ENCODE measurements at regions not wholly inside any gene's neighbourhood (a gene's known extent, or its start where the extent isn't known, plus 50 kb on each side); places are given as distances from the start of the nearest gene placed in this dataset.

DNA sequence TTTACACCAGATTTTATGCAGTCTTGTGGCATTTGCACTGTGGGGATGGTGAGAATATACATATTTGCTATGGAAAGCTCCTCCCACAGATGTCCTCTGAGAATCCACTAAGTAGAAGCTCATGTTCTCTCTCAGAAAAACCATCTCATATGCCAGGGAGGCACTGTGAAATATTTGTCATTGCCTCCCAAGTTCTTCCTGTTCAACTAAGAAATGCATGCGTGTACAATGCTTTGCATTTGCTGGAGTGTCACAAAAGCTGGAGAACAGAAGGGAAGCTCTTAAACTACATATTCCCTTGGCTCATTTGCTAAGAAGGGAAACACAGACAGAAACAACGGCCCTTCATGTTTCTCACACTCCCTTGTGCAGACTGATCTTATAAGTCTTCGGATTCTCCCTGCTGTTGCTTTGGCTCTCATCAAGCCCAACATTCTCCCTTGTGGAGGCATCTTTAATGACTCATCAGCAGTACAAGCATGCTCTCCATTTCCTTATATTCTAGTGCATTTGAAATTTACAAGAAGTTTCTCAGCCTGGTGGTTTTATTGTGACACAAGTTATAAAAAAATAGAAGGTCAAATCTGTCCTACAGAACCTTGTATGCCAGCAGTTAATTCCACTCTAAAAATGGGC is 220.6 kb downstream of the TRIM36 start:
- TF ChIP-seq EZH2 (IDR thresholded peaks at IDR 0.05; ENCODE audit: insufficient read depth, poor library complexity, severe bottlenecking) = no peak
- no peak for TF ChIP-seq EZH2phosphoT487 (IDR thresholded peaks at IDR 0.05; ENCODE audit: insufficient read depth, low read depth)

All from GM23248 (cell line).